ENCODE measurements at regions not wholly inside any gene's neighbourhood (a gene's known extent, or its start where the extent isn't known, plus 50 kb on each side); places are given as distances from the start of the nearest gene placed in this dataset.

GRCh38 chrX:40385682-40386081, 195.1 kb upstream of the ATP6AP2 start:
- Histone ChIP-seq H3K9me2 (replicated peaks; ENCODE audit: insufficient read depth, low read length) (no peaks in the 10 kb centered on the region), H2AFZ (ENCODE audit: low read depth, low read length, severe bottlenecking) (no peak overlapping the region), H3K27me3 (ENCODE audit: low read length) (no peaks in the 10 kb centered on the region), H3K9me3 (ENCODE audit: insufficient read depth, low read length) (no peaks in the 10 kb centered on the region), H4K20me1 (ENCODE audit: low read depth, low read length) (no peaks in the 10 kb centered on the region), H3F3A (ENCODE audit: insufficient read depth) (no peaks in the 10 kb centered on the region), H3K4me3 (ENCODE audit: insufficient read depth, low read length, poor library complexity, severe bottlenecking) (no peak overlapping the region), H3K9ac (ENCODE audit: low read length) (no peak overlapping the region), H3K27ac (ENCODE audit: low read depth, low read length) (no peak overlapping the region), H3K36me3 (ENCODE audit: low read length) (no peaks in the 10 kb centered on the region), H3K79me2 (ENCODE audit: insufficient read depth, low read length) (no peaks in the 10 kb centered on the region), H3K4me2 (ENCODE audit: low read depth, low read length, poor library complexity, severe bottlenecking) (no peak overlapping the region)
- TF ChIP-seq EZH2phosphoT487 (conservative IDR thresholded peaks at IDR 0.05; ENCODE audit: low read length) (no peak), CTCF (IDR thresholded peaks at IDR 0.05; ENCODE audit: insufficient read depth, low read length, poor library complexity, severe bottlenecking) (no peak)

DNA sequence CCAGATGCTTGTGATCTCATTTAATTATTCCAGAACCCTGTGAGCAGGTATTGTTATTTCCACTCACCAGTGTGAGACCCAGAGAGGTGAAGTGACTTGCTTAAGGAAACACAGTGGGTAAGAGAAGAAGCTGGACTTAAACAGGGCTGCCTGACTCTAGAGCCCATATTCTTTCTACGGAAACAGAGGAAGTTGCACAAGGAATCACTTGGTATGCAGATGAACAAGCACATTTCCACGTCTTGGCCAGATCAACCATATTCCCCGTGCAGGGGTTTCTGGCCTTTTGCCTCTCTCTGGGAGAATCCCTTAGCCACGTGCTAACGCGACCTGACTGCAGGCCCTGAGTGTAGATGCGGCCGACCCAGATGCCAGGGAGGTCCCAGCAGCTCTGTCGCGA, 195.5 kb upstream of the ATP6AP2 start:
- Histone ChIP-seq H3K9me3 (ENCODE audit: insufficient read depth, low read length) (no peaks in the 10 kb centered on the region), H2AFZ (ENCODE audit: low read depth, low read length, severe bottlenecking) (no peak overlapping the region), H3F3A (ENCODE audit: insufficient read depth) (no peaks in the 10 kb centered on the region), H3K36me3 (ENCODE audit: low read length) (no peaks in the 10 kb centered on the region), H3K79me2 (ENCODE audit: insufficient read depth, low read length) (no peaks in the 10 kb centered on the region), H4K20me1 (ENCODE audit: low read depth, low read length) (no peaks in the 10 kb centered on the region), H3K9ac (ENCODE audit: low read length) (no peak overlapping the region), H3K9me2 (replicated peaks; ENCODE audit: insufficient read depth, low read length) (no peaks in the 10 kb centered on the region), H3K4me2 (ENCODE audit: low read depth, low read length, poor library complexity, severe bottlenecking) (no peak overlapping the region), H3K4me3 (ENCODE audit: insufficient read depth, low read length, poor library complexity, severe bottlenecking) (no peak overlapping the region), H3K27me3 (ENCODE audit: low read length) (no peaks in the 10 kb centered on the region), H3K27ac (ENCODE audit: low read depth, low read length) (no peak overlapping the region)
- TF ChIP-seq EZH2phosphoT487 (conservative IDR thresholded peaks at IDR 0.05; ENCODE audit: low read length) (no peak), CTCF (IDR thresholded peaks at IDR 0.05; ENCODE audit: insufficient read depth, low read length, poor library complexity, severe bottlenecking) (no peak)

DNA sequence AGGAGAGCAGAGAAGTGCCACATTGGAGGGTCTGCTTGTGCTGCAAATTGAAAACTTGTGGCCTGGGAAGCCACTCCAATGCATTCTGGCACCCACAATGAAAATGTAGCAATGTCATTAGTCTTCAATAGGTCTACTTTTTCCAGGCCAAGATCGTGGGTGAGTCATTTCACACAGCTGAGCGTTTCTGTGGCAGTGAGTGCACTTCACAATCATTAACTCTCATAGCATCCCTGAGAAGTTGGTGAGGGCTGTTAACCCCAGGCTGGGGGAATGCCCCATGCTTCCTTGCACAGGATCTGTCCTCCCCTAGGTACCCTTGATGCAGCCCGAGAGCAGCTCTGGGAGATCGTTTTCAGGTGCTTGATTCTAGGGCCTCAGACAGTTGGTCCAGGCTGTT, 196.8 kb upstream of the ATP6AP2 start:
- H3K4me3 ChIP-seq (ENCODE audit: insufficient read depth, low read length, poor library complexity, severe bottlenecking) = no peak overlapping the region
- TF ChIP-seq EZH2phosphoT487 (conservative IDR thresholded peaks at IDR 0.05; ENCODE audit: low read length) = no peak
- TF ChIP-seq CTCF (IDR thresholded peaks at IDR 0.05; ENCODE audit: insufficient read depth, low read length, poor library complexity, severe bottlenecking) = no peak
- H3K9ac ChIP-seq (ENCODE audit: low read length) = no peak overlapping the region
- no peak overlapping the region for H3K4me2 ChIP-seq (ENCODE audit: low read depth, low read length, poor library complexity, severe bottlenecking)
- no peaks in the 10 kb centered on the region for H3K36me3 ChIP-seq (ENCODE audit: low read length)
- no peak overlapping the region for H2AFZ ChIP-seq (ENCODE audit: low read depth, low read length, severe bottlenecking)
- H3K79me2 ChIP-seq (ENCODE audit: insufficient read depth, low read length) = no peaks in the 10 kb centered on the region
- no peaks in the 10 kb centered on the region for H3K27me3 ChIP-seq (ENCODE audit: low read length)
- H4K20me1 ChIP-seq (ENCODE audit: low read depth, low read length) = no peaks in the 10 kb centered on the region
- no peaks in the 10 kb centered on the region for H3K9me3 ChIP-seq (ENCODE audit: insufficient read depth, low read length)
- H3F3A ChIP-seq (ENCODE audit: insufficient read depth) = no peaks in the 10 kb centered on the region
- H3K9me2 ChIP-seq (replicated peaks; ENCODE audit: insufficient read depth, low read length) = no peaks in the 10 kb centered on the region
- no peak overlapping the region for H3K27ac ChIP-seq (ENCODE audit: low read depth, low read length)

- TF ChIP-seq CTCF (IDR thresholded peaks at IDR 0.05; ENCODE audit: insufficient read depth, low read length, poor library complexity, severe bottlenecking) = no peak
- no peak for TF ChIP-seq EZH2phosphoT487 (conservative IDR thresholded peaks at IDR 0.05; ENCODE audit: low read length)
- Histone ChIP-seq H3K79me2 (ENCODE audit: insufficient read depth, low read length) (no peaks in the 10 kb centered on the region), H3K9me2 (replicated peaks; ENCODE audit: insufficient read depth, low read length) (no peaks in the 10 kb centered on the region), H3K27me3 (ENCODE audit: low read length) (no peaks in the 10 kb centered on the region), H3K9me3 (ENCODE audit: insufficient read depth, low read length) (no peaks in the 10 kb centered on the region), H3K27ac (ENCODE audit: low read depth, low read length) (no peak overlapping the region), H3K4me2 (ENCODE audit: low read depth, low read length, poor library complexity, severe bottlenecking) (no peak overlapping the region), H4K20me1 (ENCODE audit: low read depth, low read length) (no peaks in the 10 kb centered on the region), H3F3A (ENCODE audit: insufficient read depth) (no peaks in the 10 kb centered on the region), H2AFZ (ENCODE audit: low read depth, low read length, severe bottlenecking) (no peak overlapping the region), H3K36me3 (ENCODE audit: low read length) (no peaks in the 10 kb centered on the region), H3K9ac (ENCODE audit: low read length) (no peak overlapping the region), H3K4me3 (ENCODE audit: insufficient read depth, low read length, poor library complexity, severe bottlenecking) (no peak overlapping the region)
Measured at GRCh38 chrX:40383360-40383759, 197.4 kb upstream of the ATP6AP2 start.

Measured in SU-DHL-6 (cell line).